Prostate gland (tissue), 2 donors: ENCODE measurements at regions not wholly inside any gene's neighbourhood (a gene's known extent, or its start where the extent isn't known, plus 50 kb on each side); places are given as distances from the start of the nearest gene placed in this dataset.

Source experiments
- POLR2A ChIP-seq: fragments of 450-650 bp; IDR thresholded peaks from one replicate; pipeline ENCODE4 v1.6.1; 2016; ENCODE audit warnings: antibody characterized with exemption, mild to moderate bottlenecking
- POLR2AphosphoS5 ChIP-seq: sonication (generic); formaldehyde crosslinking; IDR thresholded peaks from one replicate; pipeline ENCODE4 v1.6.1; 2017; ENCODE audit warnings: antibody characterized with exemption
- TF ChIP-seq, protein P1 (sequence below), 4 experiments: fragments of 200-600 bp in 2 of 4; fragments of 450-650 bp in 2 of 4; sonication (generic) in 2 of 4; IDR thresholded peaks; 1 replicate in 3 of 4; 2 replicates in 1 of 4; pipeline ENCODE4 v1.5.1; 2016 to 2019; ENCODE audit warnings: antibody characterized with exemption in 4 of 4, mild to moderate bottlenecking in 2 of 4, moderate library complexity in 2 of 4

DNA sequence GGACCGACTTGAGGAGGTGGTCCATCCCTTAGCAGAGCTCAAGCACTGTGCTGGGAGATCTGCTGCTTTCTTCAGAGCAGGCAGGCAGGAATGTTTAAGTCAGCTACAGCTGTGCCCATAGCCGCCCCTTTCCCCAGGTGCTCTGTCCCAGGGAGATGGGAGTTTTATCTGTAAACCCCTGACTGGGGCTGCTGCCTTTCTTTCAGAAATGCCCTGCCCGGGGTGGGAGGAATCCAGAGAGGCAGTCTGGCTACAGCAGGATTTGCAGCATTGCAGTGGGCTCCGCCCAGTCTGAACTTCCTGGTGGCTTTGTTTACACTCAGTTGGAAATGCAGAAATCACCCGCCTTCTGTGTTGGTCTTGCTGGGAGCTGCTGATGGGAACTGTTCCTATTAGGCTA, 51.2 kb upstream of the SEMA3A start:
- TF ChIP-seq, protein P1, sequence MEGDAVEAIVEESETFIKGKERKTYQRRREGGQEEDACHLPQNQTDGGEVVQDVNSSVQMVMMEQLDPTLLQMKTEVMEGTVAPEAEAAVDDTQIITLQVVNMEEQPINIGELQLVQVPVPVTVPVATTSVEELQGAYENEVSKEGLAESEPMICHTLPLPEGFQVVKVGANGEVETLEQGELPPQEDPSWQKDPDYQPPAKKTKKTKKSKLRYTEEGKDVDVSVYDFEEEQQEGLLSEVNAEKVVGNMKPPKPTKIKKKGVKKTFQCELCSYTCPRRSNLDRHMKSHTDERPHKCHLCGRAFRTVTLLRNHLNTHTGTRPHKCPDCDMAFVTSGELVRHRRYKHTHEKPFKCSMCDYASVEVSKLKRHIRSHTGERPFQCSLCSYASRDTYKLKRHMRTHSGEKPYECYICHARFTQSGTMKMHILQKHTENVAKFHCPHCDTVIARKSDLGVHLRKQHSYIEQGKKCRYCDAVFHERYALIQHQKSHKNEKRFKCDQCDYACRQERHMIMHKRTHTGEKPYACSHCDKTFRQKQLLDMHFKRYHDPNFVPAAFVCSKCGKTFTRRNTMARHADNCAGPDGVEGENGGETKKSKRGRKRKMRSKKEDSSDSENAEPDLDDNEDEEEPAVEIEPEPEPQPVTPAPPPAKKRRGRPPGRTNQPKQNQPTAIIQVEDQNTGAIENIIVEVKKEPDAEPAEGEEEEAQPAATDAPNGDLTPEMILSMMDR (IDR thresholded peaks at IDR 0.05), result no peak
- TF ChIP-seq POLR2AphosphoS5 (no peak), POLR2A (no peak)
